Trophoblast cell (in vitro differentiated cells and primary cell): ENCODE measurements at regions not wholly inside any gene's neighbourhood (a gene's known extent, or its start where the extent isn't known, plus 50 kb on each side); places are given as distances from the start of the nearest gene placed in this dataset.

Source experiments
- DNase-seq, 2 donors: peaks; one replicate each; pipeline ENCODE4 v3.0.0-alpha.2; 2016
- H2AFZ ChIP-seq: 2 replicates; pipeline ENCODE4 v1.6.1; 2013; ENCODE audit warnings: low read length, moderate library complexity, mild to moderate bottlenecking; ENCODE audit not compliant: insufficient read depth, poor library complexity
- H2AK5ac ChIP-seq: 2 replicates; pipeline ENCODE4 v1.6.1; 2013; ENCODE audit warnings: mild to moderate bottlenecking, low read length
- H2BK120ac ChIP-seq: 2 replicates; pipeline ENCODE4 v1.6.1; 2013; ENCODE audit warnings: low read length, mild to moderate bottlenecking, moderate library complexity; ENCODE audit not compliant: insufficient read depth, poor library complexity
- H2BK12ac ChIP-seq: 2 replicates; pipeline ENCODE4 v1.6.1; 2013; ENCODE audit warnings: mild to moderate bottlenecking, low read length, moderate library complexity
- H2BK5ac ChIP-seq: 2 replicates; pipeline ENCODE4 v1.6.1; 2013; ENCODE audit warnings: low read length, low read depth, moderate library complexity, mild to moderate bottlenecking; ENCODE audit not compliant: poor library complexity
- H3K14ac ChIP-seq: 2 replicates; pipeline ENCODE4 v1.6.1; 2013; ENCODE audit warnings: mild to moderate bottlenecking, low read length
- H3K18ac ChIP-seq: 2 replicates; pipeline ENCODE4 v1.6.1; 2013; ENCODE audit warnings: mild to moderate bottlenecking, low read length
- H3K23ac ChIP-seq: 2 replicates; pipeline ENCODE4 v1.6.1; 2013; ENCODE audit warnings: low read length
- H3K27ac ChIP-seq: 2 replicates; pipeline ENCODE4 v1.5.1; 2013; ENCODE audit warnings: low read depth, mild to moderate bottlenecking, inconsistent platforms, low read length, moderate library complexity
- H3K27me3 ChIP-seq: 2 replicates; pipeline ENCODE4 v1.6.1; 2013; ENCODE audit warnings: inconsistent platforms, mild to moderate bottlenecking, low read length, moderate library complexity; ENCODE audit not compliant: insufficient read depth
- H3K36me3 ChIP-seq, 2 experiments: 1 replicate in 1 of 2; 2 replicates in 1 of 2; pipeline ENCODE4 v1.6.1; 2013; ENCODE audit warnings: low read length in 2 of 2, mild to moderate bottlenecking in 2 of 2, moderate library complexity in 1 of 2; ENCODE audit not compliant: insufficient read depth in 2 of 2, control insufficient read depth in 1 of 2
- H3K4ac ChIP-seq: 2 replicates; pipeline ENCODE4 v1.6.1; 2013; ENCODE audit warnings: low read depth, mild to moderate bottlenecking, low read length, moderate library complexity
- H3K4me1 ChIP-seq, 2 experiments: 1 replicate in 1 of 2; 2 replicates in 1 of 2; pipeline ENCODE4 v1.6.1; 2013; ENCODE audit warnings: low read length in 2 of 2, mild to moderate bottlenecking in 2 of 2, moderate library complexity in 1 of 2; ENCODE audit not compliant: insufficient read depth in 2 of 2, control insufficient read depth in 1 of 2
- H3K4me2 ChIP-seq: 2 replicates; pipeline ENCODE4 v1.6.1; 2013; ENCODE audit warnings: inconsistent platforms, mild to moderate bottlenecking, low read length, moderate library complexity
- H3K4me3 ChIP-seq: 2 replicates; pipeline ENCODE4 v1.5.1; 2013; ENCODE audit warnings: mild to moderate bottlenecking, low read depth, low read length, inconsistent platforms
- H3K79me1 ChIP-seq: one replicate; pipeline ENCODE4 v1.6.1; 2013; ENCODE audit warnings: low read length
- H3K79me2 ChIP-seq: 2 replicates; pipeline ENCODE4 v1.6.1; 2013; ENCODE audit warnings: low read length, mild to moderate bottlenecking; ENCODE audit not compliant: control insufficient read depth, insufficient read depth, poor library complexity
- H3K9ac ChIP-seq: 2 replicates; pipeline ENCODE4 v1.6.1; 2013; ENCODE audit warnings: mild to moderate bottlenecking, low read length
- H3K9me3 ChIP-seq: 2 replicates; pipeline ENCODE4 v1.6.1; 2013; ENCODE audit warnings: low read depth, mild to moderate bottlenecking, control low read depth, inconsistent platforms, low read length; ENCODE audit not compliant: insufficient read depth
- H4K12ac ChIP-seq: 2 replicates; pipeline ENCODE4 v1.6.1; 2013; ENCODE audit warnings: low read depth, mild to moderate bottlenecking, low read length, moderate library complexity
- H4K8ac ChIP-seq: 2 replicates; pipeline ENCODE4 v1.6.1; 2013; ENCODE audit warnings: low read depth, mild to moderate bottlenecking, low read length, moderate library complexity
- H4K91ac ChIP-seq: one replicate; pipeline ENCODE4 v1.6.1; 2013; ENCODE audit warnings: low read depth, mild to moderate bottlenecking, low read length, moderate library complexity
- WGBS: extraction: QIAGEN DNeasy Blood & Tissue Kit; methylation state at CpG from one replicate; pipeline ENCODE4 v1.1.7; 2013; ENCODE audit warnings: missing lambda C conversion rate; ENCODE audit not compliant: insufficient read length, insufficient coverage; ENCODE audit errors: extremely low coverage; 5-methylcytosine and 5-hydroxymethylcytosine counted together

- Histone ChIP-seq H3K14ac (no peak overlapping the region), H2AK5ac (no peak overlapping the region), H2BK5ac (no peak overlapping the region), H3K23ac (no peak overlapping the region), H4K12ac (no peak overlapping the region), H4K8ac (no peak overlapping the region), H2AFZ (no peak overlapping the region), H3K36me3 (no peaks in the 10 kb centered on the region), H3K27ac (no peak overlapping the region), H2BK12ac (no peak overlapping the region), H3K9ac (no peak overlapping the region), H2BK120ac (no peak overlapping the region), H3K79me2 (no peaks in the 10 kb centered on the region), H3K4ac (no peak overlapping the region), H3K18ac (no peak overlapping the region), H3K4me1 (no peaks in the 10 kb centered on the region), H3K4me3 (no peak overlapping the region), H3K9me3 (no peaks in the 10 kb centered on the region), H4K91ac (no peak overlapping the region), H3K4me2 (no peak overlapping the region), H3K27me3 (no peaks in the 10 kb centered on the region), H3K79me1 (no peaks in the 10 kb centered on the region)
- WGBS: no CpG with 5 or more reads among the region's 5 CpGs
- DNase-seq: peak in 1 of 2 donors; percentile 13
Measured at GRCh38 chr16:72658888-72659717, 388.8 kb downstream of the ZFHX3 start.

- Histone ChIP-seq H3K9me3 (no peaks in the 10 kb centered on the region), H3K36me3 (no peaks in the 10 kb centered on the region), H2AFZ (no peak overlapping the region), H2BK12ac (no peak overlapping the region), H3K27ac (no peak overlapping the region), H3K4me2 (no peak overlapping the region), H3K79me2 (no peaks in the 10 kb centered on the region), H3K18ac (no peak overlapping the region), H4K8ac (no peak overlapping the region), H4K12ac (no peak overlapping the region), H3K4me3 (no peak overlapping the region), H3K4me1 (no peaks in the 10 kb centered on the region), H2BK5ac (no peak overlapping the region), H3K4ac (no peak overlapping the region), H3K27me3 (no peaks in the 10 kb centered on the region), H3K79me1 (no peaks in the 10 kb centered on the region), H2BK120ac (no peak overlapping the region), H2AK5ac (no peak overlapping the region), H3K14ac (no peak overlapping the region), H3K9ac (no peak overlapping the region), H4K91ac (no peak overlapping the region), H3K23ac (no peak overlapping the region)
- DNase-seq: no peak
Measured at GRCh38 chr16:72657791-72658190, 390.1 kb downstream of the ZFHX3 start.

DNA sequence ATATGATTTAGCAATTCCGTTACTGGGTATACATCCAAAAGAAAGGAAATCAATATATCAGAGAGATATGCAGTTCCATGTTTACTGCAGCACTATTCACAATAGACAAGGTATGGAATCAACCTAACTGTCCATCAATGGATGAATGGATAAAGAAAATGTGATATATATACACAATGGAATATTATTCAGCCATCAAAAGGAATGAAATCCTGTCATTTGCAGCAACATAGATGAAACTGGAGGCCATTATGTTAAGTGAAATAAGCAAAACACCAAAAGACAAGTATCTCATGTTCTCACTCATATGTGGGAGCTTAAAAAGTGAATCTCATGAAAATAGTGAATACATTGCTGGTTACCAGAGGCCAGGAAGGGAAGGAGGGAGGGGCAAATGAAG is 390.8 kb downstream of the ZFHX3 start:
- no peak for DNase-seq
- Histone ChIP-seq H4K8ac (no peak overlapping the region), H3K36me3 (no peaks in the 10 kb centered on the region), H3K9ac (no peak overlapping the region), H2AK5ac (no peak overlapping the region), H3K79me2 (no peaks in the 10 kb centered on the region), H3K4me3 (no peak overlapping the region), H3K9me3 (no peaks in the 10 kb centered on the region), H3K4me2 (no peak overlapping the region), H3K27ac (no peak overlapping the region), H3K4me1 (no peaks in the 10 kb centered on the region), H3K27me3 (no peaks in the 10 kb centered on the region), H3K4ac (no peak overlapping the region), H4K91ac (no peak overlapping the region), H2AFZ (no peak overlapping the region), H4K12ac (no peak overlapping the region), H2BK12ac (no peak overlapping the region), H3K14ac (no peak overlapping the region), H2BK5ac (no peak overlapping the region), H3K18ac (no peak overlapping the region), H3K23ac (no peak overlapping the region), H3K79me1 (no peaks in the 10 kb centered on the region), H2BK120ac (no peak overlapping the region)
- WGBS: no CpG with 5 or more reads among the region's 1 CpG

DNA sequence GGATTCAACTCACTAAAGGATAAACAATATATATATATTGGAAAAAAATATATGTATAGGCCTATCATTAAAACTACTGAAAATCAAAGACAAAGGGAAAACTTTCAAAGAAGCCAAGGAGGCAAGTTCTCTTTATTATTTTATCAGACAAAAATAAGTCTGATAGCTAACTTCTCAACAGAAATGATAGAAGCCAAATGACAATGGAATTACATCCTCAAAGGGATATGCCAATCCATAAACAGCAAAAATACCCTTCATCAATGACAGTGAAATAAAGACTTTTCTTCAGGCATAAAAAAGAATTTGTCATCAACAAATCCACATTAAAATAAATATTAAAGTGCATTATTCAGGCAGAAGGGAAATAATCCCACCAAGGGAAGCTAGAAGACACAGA is 393.4 kb downstream of the ZFHX3 start:
- Histone ChIP-seq H2AK5ac (no peak overlapping the region), H3K4me1 (no peaks in the 10 kb centered on the region), H3K4me2 (no peak overlapping the region), H3K36me3 (no peaks in the 10 kb centered on the region), H2AFZ (no peak overlapping the region), H3K9me3 (no peaks in the 10 kb centered on the region), H3K14ac (no peak overlapping the region), H3K23ac (no peak overlapping the region), H4K12ac (no peak overlapping the region), H2BK120ac (no peak overlapping the region), H3K79me1 (no peaks in the 10 kb centered on the region), H2BK12ac (no peak overlapping the region), H4K8ac (no peak overlapping the region), H3K27ac (no peak overlapping the region), H3K79me2 (no peaks in the 10 kb centered on the region), H3K27me3 (no peaks in the 10 kb centered on the region), H3K9ac (no peak overlapping the region), H3K18ac (no peak overlapping the region), H3K4ac (no peak overlapping the region), H4K91ac (no peak overlapping the region), H3K4me3 (no peak overlapping the region), H2BK5ac (no peak overlapping the region)
- no peak for DNase-seq
